Activated CD8-positive, alpha-beta memory T cell treated with anti-CD3 and anti-CD28 coated beads, Interleukin-2, amount 50 U/mL, for 1 hour (primary cell): ENCODE measurements at regions not wholly inside any gene's neighbourhood (a gene's known extent, or its start where the extent isn't known, plus 50 kb on each side); places are given as distances from the start of the nearest gene placed in this dataset.
"Not testable (repeated sequence)": the region's sequence is repeated elsewhere in the genome, so short reads cannot be mapped to it uniquely, and the experiment has no call there.

Source experiments
- DNase-seq: peaks from one replicate; pipeline ENCODE4 v3.0.0-alpha.2; 2020; ENCODE audit errors: extremely low read depth

DNA sequence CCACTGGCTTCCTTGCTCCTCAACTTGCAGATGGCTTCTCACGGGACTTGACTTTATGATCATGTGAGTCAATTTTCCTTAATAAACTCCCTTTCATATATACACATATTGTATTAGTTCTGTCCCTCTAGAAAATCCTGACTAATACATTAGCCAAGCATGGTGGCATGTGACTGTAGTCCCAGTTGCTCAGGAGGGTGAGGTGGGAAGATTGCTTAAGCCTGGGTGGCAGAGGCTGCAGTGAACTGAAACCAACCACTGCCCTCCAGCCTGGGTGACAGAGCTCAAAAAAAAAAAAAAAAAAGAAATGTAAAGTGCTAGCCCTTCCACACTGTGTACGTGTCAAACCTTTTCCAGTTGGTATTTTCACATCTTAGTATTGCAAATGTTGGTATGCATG lies 857.0 kb downstream of the LTN1 start:
- DNase-seq, result no peak

GRCh38 chr21:28133116-28133515 lies 859.6 kb downstream of the LTN1 start:
- DNase-seq, result no peak

GRCh38 chr21:28132713-28133112 lies 860.0 kb downstream of the LTN1 start:
- no peak for DNase-seq

- DNase-seq, result no peak
Observed at GRCh38 chr21:28127175-28127785, 865.4 kb downstream of the LTN1 start.

DNA sequence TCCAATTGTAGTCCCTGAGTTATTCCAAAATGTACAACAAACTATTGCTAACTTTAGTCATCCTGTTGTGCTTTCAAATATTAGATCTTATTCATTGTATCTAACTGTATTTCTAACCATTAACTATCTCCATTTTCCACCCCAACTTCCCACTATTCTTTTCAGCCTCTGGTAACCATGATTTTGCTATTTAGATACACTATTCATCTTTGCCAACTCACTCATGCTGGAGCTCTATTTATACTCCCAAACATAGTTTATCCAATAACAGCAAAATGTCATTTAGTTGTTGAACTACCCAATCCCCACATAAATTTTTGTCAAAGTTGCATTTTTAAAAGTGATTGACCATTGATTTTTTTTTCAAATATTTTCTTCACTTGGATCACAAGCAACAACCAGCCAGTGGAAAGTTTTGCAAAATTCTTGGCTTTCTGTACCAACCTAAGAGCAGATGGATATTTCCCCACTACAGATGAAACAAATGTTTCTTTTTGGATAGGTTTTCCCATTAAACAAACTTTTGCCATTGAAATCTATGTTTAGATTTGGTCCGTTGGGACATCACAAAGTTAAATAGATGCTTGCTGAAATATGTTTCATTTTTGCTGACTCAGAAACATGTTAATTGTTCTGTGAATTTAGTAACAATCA lies 866.0 kb downstream of the LTN1 start:
- DNase-seq, result no peak

DNA sequence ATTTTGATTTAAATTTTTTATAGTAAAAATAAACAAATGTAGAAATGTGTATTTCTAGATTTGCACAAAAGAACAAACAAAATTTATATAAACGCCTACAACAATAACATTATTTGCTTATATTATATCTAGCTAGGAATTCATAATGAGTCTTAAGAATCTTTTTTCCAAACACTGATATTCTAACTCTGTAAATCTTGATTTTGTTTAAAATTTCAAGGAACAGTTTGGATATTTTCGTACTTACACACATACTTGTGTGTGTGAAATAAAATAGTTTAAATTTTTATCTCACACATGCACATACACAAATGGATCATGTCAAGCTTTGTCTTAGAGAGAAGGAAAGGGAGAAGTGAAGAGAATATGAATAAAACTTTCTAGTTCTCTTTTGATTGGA lies 868.1 kb downstream of the LTN1 start:
- no peak for DNase-seq

DNA sequence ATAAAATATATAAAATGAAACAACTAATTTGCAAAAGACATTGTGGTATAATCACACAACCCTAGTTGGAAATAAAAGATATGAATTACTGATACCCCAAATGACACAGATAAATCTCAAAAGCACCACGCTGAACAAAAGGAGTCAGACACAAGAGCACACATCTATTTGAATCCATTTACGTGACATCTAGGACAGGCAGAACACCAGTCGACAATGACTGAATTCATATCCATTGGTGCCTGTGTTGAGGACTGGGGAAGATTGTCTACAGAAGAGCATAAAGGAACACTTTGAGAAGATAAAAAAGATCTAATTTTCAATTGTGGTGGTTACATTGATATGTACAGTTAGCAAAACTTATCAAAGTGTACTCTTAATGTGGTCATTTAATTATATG lies 874.1 kb downstream of the LTN1 start:
- DNase-seq, result no peak

- DNase-seq, result not testable (repeated sequence)
Observed at GRCh38 chr21:28114986-28115385, 877.7 kb downstream of the LTN1 start.

GRCh38 chr21:28113718-28114117 lies 879.0 kb downstream of the LTN1 start:
- no peak for DNase-seq

DNA sequence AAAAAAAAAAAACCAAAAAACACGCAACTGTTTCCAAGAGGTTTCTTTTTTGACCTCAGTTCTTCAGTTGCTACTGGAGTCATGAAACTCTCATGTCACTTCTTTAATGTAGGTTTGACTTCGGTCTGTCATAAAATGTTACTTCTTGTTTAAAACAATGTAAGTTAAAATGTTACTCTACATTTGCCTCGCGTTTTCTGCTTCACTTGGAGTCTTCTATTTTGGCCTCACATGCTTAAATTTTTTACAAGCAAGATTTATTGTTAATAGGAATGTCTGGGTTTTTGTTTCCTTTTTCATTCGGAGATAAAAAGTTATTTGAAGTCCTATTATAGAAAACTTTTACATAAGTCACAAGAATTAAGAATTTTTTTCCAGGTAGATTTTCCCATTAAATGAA lies 880.2 kb downstream of the LTN1 start:
- DNase-seq, result no peak

DNA sequence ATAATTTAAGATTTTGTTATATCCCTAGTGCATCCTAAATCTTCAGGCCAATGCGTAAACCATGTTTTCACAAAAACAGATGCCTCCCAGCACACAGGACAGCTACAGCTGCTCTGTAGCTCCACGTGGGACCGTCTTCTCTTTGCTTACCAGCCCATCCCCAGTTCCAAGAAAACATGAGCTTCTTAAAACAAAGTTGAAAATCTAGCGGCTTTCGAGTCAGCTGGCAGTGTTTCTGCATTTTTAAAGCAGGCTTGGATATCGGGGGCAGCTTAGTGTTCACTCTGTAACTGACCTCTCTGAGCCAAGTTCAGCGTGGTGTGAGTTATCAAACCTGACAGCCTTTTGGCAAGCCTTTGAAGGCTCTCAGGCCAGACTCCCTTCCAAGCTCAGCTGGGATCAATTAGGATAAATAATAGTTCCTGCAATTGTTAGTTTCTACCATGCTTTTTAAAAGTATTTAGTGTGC lies 881.5 kb downstream of the LTN1 start:
- DNase-seq, result no peak

DNA sequence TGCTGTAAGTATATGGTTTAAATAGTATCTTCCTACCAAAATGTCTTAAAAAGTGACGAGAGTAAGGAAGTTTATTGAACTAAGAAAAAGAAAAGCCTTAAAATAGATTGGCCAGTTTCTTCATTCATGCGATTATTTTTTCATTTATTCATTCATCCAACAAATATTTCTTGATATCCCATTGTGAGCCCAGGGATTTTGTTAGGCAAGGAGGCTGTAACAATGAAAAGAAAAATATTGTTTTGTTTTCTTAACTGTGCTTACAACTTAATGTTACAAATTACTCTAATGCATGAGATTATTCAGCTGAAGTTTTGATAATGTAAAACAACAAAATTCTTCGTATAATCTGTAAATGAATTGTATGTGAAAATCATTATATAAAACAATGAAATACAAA lies 882.0 kb downstream of the LTN1 start:
- no peak for DNase-seq

- no peak for DNase-seq
Observed at GRCh38 chr21:28110074-28110473, 882.6 kb downstream of the LTN1 start.

- DNase-seq, result no peak
Observed at GRCh38 chr21:28106370-28106890, 886.2 kb downstream of the LTN1 start.

DNA sequence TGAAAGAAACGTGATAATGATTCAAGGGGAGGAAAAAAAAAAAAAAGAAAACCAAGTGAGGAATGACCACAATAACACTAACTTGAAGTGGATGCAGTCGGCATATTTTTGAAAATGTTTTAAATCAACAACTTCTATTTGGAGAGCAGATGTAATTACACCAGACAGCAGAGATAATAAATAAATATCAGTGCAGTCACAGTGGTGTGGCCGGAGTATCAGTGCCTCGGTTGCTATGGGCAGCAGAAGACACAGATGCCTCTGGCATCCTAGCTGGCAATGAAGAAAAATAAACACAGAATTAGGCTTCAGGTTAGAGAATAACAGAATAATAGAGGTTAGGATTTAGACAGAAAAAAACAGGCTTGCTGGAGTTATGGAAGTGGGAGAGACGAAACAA lies 888.3 kb downstream of the LTN1 start:
- no peak for DNase-seq

- DNase-seq, result no peak
Observed at GRCh38 chr21:28100366-28100765, 892.3 kb downstream of the LTN1 start.

- no peak for DNase-seq
Observed at GRCh38 chr21:28099001-28099705, 893.5 kb downstream of the LTN1 start.

DNA sequence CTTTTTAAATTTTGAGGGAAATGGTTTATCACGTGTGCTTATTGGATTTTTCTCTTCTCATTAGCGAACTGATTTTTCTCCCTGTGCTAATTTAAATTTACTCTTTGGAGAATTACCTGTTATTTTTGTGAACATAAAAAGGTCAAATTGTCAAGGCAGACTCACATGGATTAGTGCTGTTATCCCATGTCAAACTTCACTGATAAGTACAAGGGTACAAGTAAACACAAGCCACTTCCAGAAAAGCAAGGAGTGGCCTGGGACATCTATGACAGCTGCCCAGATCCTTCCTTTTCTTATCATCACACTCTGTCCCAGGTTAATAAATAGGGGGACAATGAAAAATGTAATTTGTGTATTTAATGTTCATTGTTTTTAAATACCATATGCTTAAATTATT lies 901.2 kb downstream of the LTN1 start:
- DNase-seq, result no peak

GRCh38 chr21:28090546-28090945 lies 902.1 kb downstream of the LTN1 start:
- no peak for DNase-seq

DNA sequence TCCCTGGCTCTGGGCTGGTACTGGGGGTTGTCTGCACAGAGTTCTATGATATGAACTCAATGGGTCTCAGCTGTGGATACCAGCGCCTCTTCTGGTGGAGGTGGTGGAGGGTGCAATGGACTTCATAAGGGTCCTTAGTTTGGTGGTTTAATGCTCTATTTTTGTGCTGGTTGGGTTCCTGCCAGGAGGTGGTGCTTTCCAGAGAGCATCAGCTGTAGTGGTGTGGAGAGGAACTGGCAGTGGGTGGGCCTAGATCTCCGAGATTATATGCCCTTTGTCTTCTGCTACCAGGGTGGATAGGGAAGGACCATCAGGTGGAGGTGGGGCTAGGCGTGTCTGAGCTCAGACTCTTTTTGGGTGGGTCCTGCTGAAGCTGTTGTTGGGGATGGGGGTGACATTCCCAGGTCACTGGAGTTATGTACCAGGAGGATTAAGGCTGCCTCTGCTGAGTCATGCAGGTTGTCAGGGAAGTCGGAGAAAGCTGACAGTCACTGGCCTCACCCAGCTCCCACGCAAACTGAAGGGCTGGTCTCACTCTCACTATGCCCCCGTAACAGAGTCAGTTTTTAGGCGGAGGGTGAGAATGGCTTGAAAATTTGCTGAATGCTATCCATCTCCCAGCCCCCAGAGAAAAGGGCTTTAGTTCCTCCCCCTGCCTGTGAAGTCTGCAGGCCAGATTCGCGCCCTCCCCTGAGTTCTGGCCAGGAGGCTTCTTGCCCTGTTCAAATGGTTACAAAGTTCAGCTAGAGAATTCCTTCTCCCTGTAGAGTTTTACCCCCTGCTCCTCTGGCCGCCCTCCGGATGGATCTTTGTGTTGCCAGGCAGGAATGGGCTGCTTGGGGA lies 902.9 kb downstream of the LTN1 start:
- no peak for DNase-seq

DNA sequence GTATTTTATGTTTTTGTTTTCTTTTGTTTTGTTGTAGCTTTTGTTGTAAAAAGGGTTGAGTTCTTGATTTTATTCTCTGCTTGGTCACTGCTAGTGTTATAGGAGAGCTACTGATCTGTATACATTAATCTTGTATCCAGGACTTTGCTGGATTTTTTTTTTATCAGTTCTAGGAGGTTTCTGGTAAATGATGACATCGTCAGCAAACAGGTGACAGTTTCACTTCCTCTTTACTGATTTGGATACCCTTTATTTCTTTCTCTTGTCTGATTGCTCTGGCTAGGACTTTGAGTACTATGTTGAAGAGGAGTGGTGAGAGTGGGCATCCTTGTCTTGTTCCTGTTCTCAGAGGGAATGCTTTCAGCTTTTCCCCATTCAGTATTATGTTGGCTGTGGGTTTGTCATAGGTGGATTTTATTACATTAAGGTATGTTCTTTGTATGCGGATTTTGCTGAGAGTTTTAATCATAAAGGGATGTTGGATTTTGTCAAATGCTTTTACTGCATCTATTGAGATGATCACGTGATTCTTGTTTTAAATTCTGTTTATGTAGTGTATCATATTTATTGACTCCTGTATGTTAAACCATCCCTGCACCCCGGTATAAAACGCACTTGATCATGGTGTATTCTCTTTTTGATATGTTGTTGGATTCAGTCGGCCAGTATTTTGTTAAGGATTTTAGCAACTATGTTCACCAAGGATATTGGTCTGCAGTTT lies 905.7 kb downstream of the LTN1 start:
- DNase-seq, result no peak
